IMR-90 (cell line): ENCODE measurements at regions not wholly inside any gene's neighbourhood (a gene's known extent, or its start where the extent isn't known, plus 50 kb on each side); places are given as distances from the start of the nearest gene placed in this dataset.

ENCODE experiments used
- ATAC-seq: fragments of 200-7000 bp; cut with Tn5 transposase; 2 replicates; pipeline ENCODE4 v1.9.1; 2020; ENCODE audit warnings: low read depth, mild to moderate bottlenecking, moderate library complexity
- BruUV-seq: library from RNA; stranded (reverse); fragments of 400-500 nt; replicated peaks from 2 replicates; lab custom pipeline; 2021; lab: Mats Ljungman, UMichigan
- CTCF ChIA-PET: fragments of 300-600 bp; formaldehyde crosslinking; extraction: SDS; loops from one replicate; lab custom pipeline; 2021; ENCODE audit warnings: antibody characterized with exemption; lab: Yijun Ruan, JAX
- POLR2A ChIA-PET: fragments of 300-600 bp; sonication (Branson Sonifier 250); formaldehyde crosslinking; loops from one replicate; lab custom pipeline; 2022; ENCODE audit warnings: antibody characterized with exemption; ENCODE audit not compliant: unreplicated experiment; lab: Charles Lee
- DNase-seq: peaks from one replicate; pipeline ENCODE4 v3.0.0; 2013
- H2AFZ ChIP-seq: replicated peaks from 2 replicates; pipeline ENCODE3; 2013; ENCODE audit warnings: low read length, mild to moderate bottlenecking; ENCODE audit not compliant: poor library complexity
- H2AK5ac ChIP-seq: 2 replicates; pipeline ENCODE4 v1.6.1; 2013; ENCODE audit warnings: low read depth, low read length, inconsistent platforms
- H2AK9ac ChIP-seq: replicated peaks from 2 replicates; pipeline ENCODE3; 2013; ENCODE audit warnings: mild to moderate bottlenecking, low read depth, low read length, moderate library complexity; ENCODE audit not compliant: poor library complexity
- H2BK120ac ChIP-seq: 2 replicates; pipeline ENCODE4 v1.6.1; 2013; ENCODE audit warnings: low read depth, low read length, inconsistent platforms
- H2BK15ac ChIP-seq: 3 replicates; pipeline ENCODE4 v1.6.1; 2013; ENCODE audit warnings: low read depth, low read length, inconsistent platforms
- H2BK20ac ChIP-seq: 2 replicates; pipeline ENCODE4 v1.6.1; 2013; ENCODE audit warnings: low read depth, mild to moderate bottlenecking, inconsistent platforms, low read length, moderate library complexity
- H2BK5ac ChIP-seq: 2 replicates; pipeline ENCODE4 v1.6.1; 2013; ENCODE audit warnings: mild to moderate bottlenecking, low read depth, low read length, inconsistent platforms; ENCODE audit not compliant: poor library complexity, severe bottlenecking
- H3K14ac ChIP-seq: replicated peaks from 2 replicates; pipeline ENCODE4 v1.6.1; 2013; ENCODE audit warnings: low read depth, low read length, inconsistent platforms
- H3K18ac ChIP-seq: 2 replicates; pipeline ENCODE4 v1.6.1; 2013; ENCODE audit warnings: low read depth, low read length, control low read depth
- H3K23ac ChIP-seq: 2 replicates; pipeline ENCODE4 v1.6.1; 2013; ENCODE audit warnings: low read depth, low read length, inconsistent platforms
- H3K27ac ChIP-seq: 2 replicates; pipeline ENCODE4 v1.5.1; 2013; ENCODE audit warnings: mild to moderate bottlenecking, control low read depth, low read length; ENCODE audit not compliant: insufficient read depth
- H3K27me3 ChIP-seq: 2 replicates; pipeline ENCODE4 v1.6.1; 2013; ENCODE audit warnings: low read length; ENCODE audit not compliant: control insufficient read depth, insufficient read depth
- H3K36me3 ChIP-seq: 2 replicates; pipeline ENCODE4 v1.6.1; 2013; ENCODE audit warnings: low read length, mixed read lengths; ENCODE audit not compliant: control insufficient read depth, insufficient read depth
- H3K4ac ChIP-seq: 2 replicates; pipeline ENCODE4 v1.6.1; 2013; ENCODE audit warnings: low read depth, low read length, inconsistent platforms
- H3K4me1 ChIP-seq: 2 replicates; pipeline ENCODE4 v1.6.1; 2013; ENCODE audit warnings: low read length, mixed read lengths; ENCODE audit not compliant: control insufficient read depth, insufficient read depth
- H3K4me2 ChIP-seq: 2 replicates; pipeline ENCODE4 v1.6.1; 2013; ENCODE audit warnings: low read depth, mild to moderate bottlenecking, control low read depth, low read length, moderate library complexity
- H3K4me3 ChIP-seq: 2 replicates; pipeline ENCODE4 v1.5.1; 2013; ENCODE audit warnings: low read depth, mild to moderate bottlenecking, control low read depth, low read length, moderate library complexity; ENCODE audit not compliant: insufficient read depth
- H3K56ac ChIP-seq: 2 replicates; pipeline ENCODE4 v1.6.1; 2013; ENCODE audit warnings: low read length, inconsistent platforms; ENCODE audit not compliant: insufficient read depth; ENCODE audit errors: extremely low read depth
- H3K79me1 ChIP-seq, 2 experiments: 2 replicates each; pipeline ENCODE4 v1.6.1; 2013; ENCODE audit warnings: low read length in 2 of 2, inconsistent platforms in 1 of 2, low read depth in 1 of 2
- H3K9ac ChIP-seq: 2 replicates; pipeline ENCODE4 v1.6.1; 2013; ENCODE audit warnings: low read depth, low read length, control low read depth
- H3K9me1 ChIP-seq: 2 replicates; pipeline ENCODE4 v1.6.1; 2013; ENCODE audit warnings: low read length, inconsistent platforms; ENCODE audit not compliant: insufficient read depth
- H3K9me3 ChIP-seq: 2 replicates; pipeline ENCODE4 v1.6.1; 2013; ENCODE audit warnings: low read length; ENCODE audit not compliant: control insufficient read depth, insufficient read depth
- H4K20me1 ChIP-seq: 2 replicates; pipeline ENCODE4 v1.6.1; 2013; ENCODE audit warnings: low read length, inconsistent platforms; ENCODE audit not compliant: insufficient read depth
- H4K5ac ChIP-seq: 2 replicates; pipeline ENCODE4 v1.6.1; 2013; ENCODE audit warnings: mild to moderate bottlenecking, low read depth, low read length, control low read depth
- H4K8ac ChIP-seq, 2 experiments: 2 replicates each; pipeline ENCODE4 v1.6.1; 2013; ENCODE audit warnings: low read depth in 2 of 2, low read length in 2 of 2, control low read depth in 1 of 2, inconsistent platforms in 1 of 2
- H4K91ac ChIP-seq: 2 replicates; pipeline ENCODE4 v1.6.1; 2013; ENCODE audit warnings: low read depth, low read length, inconsistent platforms; ENCODE audit not compliant: insufficient read depth
- CHD1 ChIP-seq: IDR thresholded peaks from 2 replicates; pipeline ENCODE4 v1.6.1; 2012; ENCODE audit warnings: low read depth, low read length, improper control_type of control experiment
- FOS ChIP-seq: fragments of 150-350 bp; IDR thresholded peaks from 2 replicates; pipeline ENCODE4 v1.6.1; 2016; ENCODE audit warnings: low read depth, low read length
- MAZ ChIP-seq: IDR thresholded peaks from 2 replicates; pipeline ENCODE4 v1.6.1; 2012; ENCODE audit warnings: low read depth, mild to moderate bottlenecking, low read length, improper control_type of control experiment, moderate library complexity, borderline replicate concordance
- RAD21 ChIP-seq: IDR thresholded peaks from 2 replicates; pipeline ENCODE4 v1.6.1; 2012; ENCODE audit warnings: low read length, improper control_type of control experiment
- RCOR1 ChIP-seq: IDR thresholded peaks from 2 replicates; pipeline ENCODE4 v1.6.1; 2012; ENCODE audit warnings: mild to moderate bottlenecking, low read length, improper control_type of control experiment; ENCODE audit not compliant: insufficient replicate concordance
- SMC3 ChIP-seq: fragments of 150-350 bp; IDR thresholded peaks from 2 replicates; pipeline ENCODE4 v1.6.1; 2016; ENCODE audit warnings: low read depth, mild to moderate bottlenecking, antibody characterized with exemption, low read length, moderate library complexity
- WGBS, 2 experiments: methylation state at CpG; one replicate each; pipeline versions ENCODE4 v1.1.5 to v1.1.7; 2013; ENCODE audit warnings: missing lambda C conversion rate in 2 of 2; ENCODE audit not compliant: insufficient read length in 1 of 2; ENCODE audit errors: extremely low coverage in 2 of 2; 5-methylcytosine and 5-hydroxymethylcytosine counted together
- dilution Hi-C: fragments of 300-500 bp; cut with HindIII; formaldehyde crosslinking; loops from one replicate; pipeline ENCODE4 v1.14.3; 2018; ENCODE audit warnings: low sequenced_read_pairs; ENCODE audit not compliant: unreplicated experiment
- in situ Hi-C: fragments of 300-500 bp; cut with MboI; formaldehyde crosslinking; loops from 3 replicates; pipeline ENCODE4 v1.14.3; 2019; ENCODE audit warnings: low sequenced_read_pairs, inconsistent platforms, mixed read lengths
- intact Hi-C: fragments of 100-400 bp; cut with micrococcal nuclease; formaldehyde crosslinking; loops from 2 replicates; pipeline ENCODE4 v1.10.0; 2022
- TF ChIP-seq, protein P1 (sequence below): conservative IDR thresholded peaks from 2 replicates; pipeline ENCODE4 v1.5.1; 2012; ENCODE audit warnings: mild to moderate bottlenecking, low read depth, low read length, improper control_type of control experiment

DNA sequence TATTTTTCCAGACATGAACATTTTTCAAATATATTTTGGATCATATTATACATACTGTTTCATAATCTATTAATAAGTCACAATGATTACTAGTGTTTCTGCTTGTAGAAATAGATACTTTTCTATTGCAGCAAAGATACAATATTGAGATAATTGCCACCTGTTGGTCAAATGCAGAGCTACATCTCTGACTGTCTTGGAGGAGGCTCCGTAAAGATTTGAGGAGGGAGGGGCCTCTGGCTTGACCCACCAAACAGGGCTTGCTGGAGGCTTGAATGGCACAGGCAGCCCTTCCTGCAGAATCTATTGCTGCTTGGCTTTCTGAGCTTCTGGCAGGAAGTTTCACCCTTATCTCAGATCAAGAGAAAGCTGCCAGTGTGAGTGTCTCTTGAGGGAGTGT lies 99.3 kb upstream of the ARMCX2 start:
- WGBS, 2 experiments = no CpG with 5 or more reads among the region's 1 CpG
- H3K79me1 ChIP-seq = no peaks in the 10 kb centered on the region
- no peak overlapping the region for H3K14ac ChIP-seq
- peak; percentile 49 for DNase-seq
- H3K9me3 ChIP-seq = no peaks in the 10 kb centered on the region
- dilution Hi-C loops (no loop called here), in situ Hi-C loops (no loop called here), intact Hi-C loops (loop anchor here (5.0 kb wide), 3 partner anchors 82 to 162 kb away; partner anchors contain the start of gene ARMCX6)
- ATAC-seq = peak; percentile 72
- H4K20me1 ChIP-seq = no peaks in the 10 kb centered on the region
- POLR2A ChIA-PET = no interaction called here
- H2BK120ac ChIP-seq = no peak overlapping the region
- no peak overlapping the region for H3K4ac ChIP-seq
- H4K91ac ChIP-seq = no peak overlapping the region
- H3K27me3 ChIP-seq = no peaks in the 10 kb centered on the region; the same call in 1 of the 2 replicates
- no peak overlapping the region for H3K23ac ChIP-seq
- H3K4me3 ChIP-seq = no peak overlapping the region
- CTCF ChIA-PET = interaction anchor here (2.1 kb wide), 1 partner anchor 12 kb away, joined by 10 read pairs; no protein-coding TSS in a partner anchor
- no peak overlapping the region for H3K56ac ChIP-seq
- H3K9ac ChIP-seq = no peak overlapping the region
- no peak overlapping the region for H2BK15ac ChIP-seq
- no peak overlapping the region for H4K5ac ChIP-seq
- H3K4me2 ChIP-seq = no peak overlapping the region
- no TSS peak for BruUV-seq
- TF ChIP-seq, protein P1, sequence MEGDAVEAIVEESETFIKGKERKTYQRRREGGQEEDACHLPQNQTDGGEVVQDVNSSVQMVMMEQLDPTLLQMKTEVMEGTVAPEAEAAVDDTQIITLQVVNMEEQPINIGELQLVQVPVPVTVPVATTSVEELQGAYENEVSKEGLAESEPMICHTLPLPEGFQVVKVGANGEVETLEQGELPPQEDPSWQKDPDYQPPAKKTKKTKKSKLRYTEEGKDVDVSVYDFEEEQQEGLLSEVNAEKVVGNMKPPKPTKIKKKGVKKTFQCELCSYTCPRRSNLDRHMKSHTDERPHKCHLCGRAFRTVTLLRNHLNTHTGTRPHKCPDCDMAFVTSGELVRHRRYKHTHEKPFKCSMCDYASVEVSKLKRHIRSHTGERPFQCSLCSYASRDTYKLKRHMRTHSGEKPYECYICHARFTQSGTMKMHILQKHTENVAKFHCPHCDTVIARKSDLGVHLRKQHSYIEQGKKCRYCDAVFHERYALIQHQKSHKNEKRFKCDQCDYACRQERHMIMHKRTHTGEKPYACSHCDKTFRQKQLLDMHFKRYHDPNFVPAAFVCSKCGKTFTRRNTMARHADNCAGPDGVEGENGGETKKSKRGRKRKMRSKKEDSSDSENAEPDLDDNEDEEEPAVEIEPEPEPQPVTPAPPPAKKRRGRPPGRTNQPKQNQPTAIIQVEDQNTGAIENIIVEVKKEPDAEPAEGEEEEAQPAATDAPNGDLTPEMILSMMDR = peak; percentile 45
- TF ChIP-seq SMC3 (peak; percentile 43), RAD21 (peak; percentile 36), RCOR1 (no peak), CHD1 (no peak), FOS (no peak), MAZ (no peak)
- no peaks in the 10 kb centered on the region for H3K4me1 ChIP-seq
- H2AK5ac ChIP-seq = no peak overlapping the region
- no peak overlapping the region for H3K27ac ChIP-seq
- no peak overlapping the region for H3K18ac ChIP-seq
- H4K8ac ChIP-seq = no peak overlapping the region
- H3K9me1 ChIP-seq = no peaks in the 10 kb centered on the region
- no peak overlapping the region for H2BK20ac ChIP-seq
- H2AK9ac ChIP-seq = no peak overlapping the region
- no peak overlapping the region for H2BK5ac ChIP-seq
- H3K36me3 ChIP-seq = no peaks in the 10 kb centered on the region
- no peak overlapping the region for H2AFZ ChIP-seq
